IMR-90 (cell line): ENCODE measurements at regions not wholly inside any gene's neighbourhood (a gene's known extent, or its start where the extent isn't known, plus 50 kb on each side); places are given as distances from the start of the nearest gene placed in this dataset.

Experiments used
- BHLHE40 ChIP-seq: fragments of 150-350 bp; IDR thresholded peaks from 2 replicates; pipeline ENCODE4 v1.6.1; 2016; ENCODE audit warnings: mild to moderate bottlenecking, low read depth, low read length
- CTCF ChIP-seq: conservative IDR thresholded peaks from 2 replicates; pipeline ENCODE4 v1.5.1; 2012; ENCODE audit warnings: mild to moderate bottlenecking, low read depth, low read length, improper control_type of control experiment
- FOS ChIP-seq: fragments of 150-350 bp; IDR thresholded peaks from 2 replicates; pipeline ENCODE4 v1.6.1; 2016; ENCODE audit warnings: low read depth, low read length
- MAZ ChIP-seq: IDR thresholded peaks from 2 replicates; pipeline ENCODE4 v1.6.1; 2012; ENCODE audit warnings: low read depth, mild to moderate bottlenecking, low read length, improper control_type of control experiment, moderate library complexity, borderline replicate concordance
- POLR2A ChIP-seq: IDR thresholded peaks from 2 replicates; pipeline ENCODE4 v1.6.1; 2012; ENCODE audit warnings: mild to moderate bottlenecking, low read depth, low read length
- RAD21 ChIP-seq: IDR thresholded peaks from 2 replicates; pipeline ENCODE4 v1.6.1; 2012; ENCODE audit warnings: low read length, improper control_type of control experiment
- RCOR1 ChIP-seq: IDR thresholded peaks from 2 replicates; pipeline ENCODE4 v1.6.1; 2012; ENCODE audit warnings: mild to moderate bottlenecking, low read length, improper control_type of control experiment; ENCODE audit not compliant: insufficient replicate concordance
- RFX5 ChIP-seq: IDR thresholded peaks from 2 replicates; pipeline ENCODE4 v1.8.0; 2012; ENCODE audit warnings: low read depth, mild to moderate bottlenecking, low read length, moderate library complexity
- SMC3 ChIP-seq: fragments of 150-350 bp; IDR thresholded peaks from 2 replicates; pipeline ENCODE4 v1.6.1; 2016; ENCODE audit warnings: low read depth, mild to moderate bottlenecking, antibody characterized with exemption, low read length, moderate library complexity
- USF2 ChIP-seq: fragments of 150-350 bp; IDR thresholded peaks from 2 replicates; pipeline ENCODE4 v1.6.1; 2017; ENCODE audit warnings: mild to moderate bottlenecking, antibody characterized with exemption, low read length, low read depth

GRCh38 chr5:8234179-8234770 is 365.3 kb downstream of the MTRR start:
- TF ChIP-seq CTCF (no peak), MAZ (no peak), USF2 (no peak), RAD21 (no peak), RFX5 (no peak), POLR2A (no peak), RCOR1 (no peak), FOS (no peak), BHLHE40 (no peak), SMC3 (no peak)
